ENCODE measurements at regions not wholly inside any gene's neighbourhood (a gene's known extent, or its start where the extent isn't known, plus 50 kb on each side); places are given as distances from the start of the nearest gene placed in this dataset.

DNA sequence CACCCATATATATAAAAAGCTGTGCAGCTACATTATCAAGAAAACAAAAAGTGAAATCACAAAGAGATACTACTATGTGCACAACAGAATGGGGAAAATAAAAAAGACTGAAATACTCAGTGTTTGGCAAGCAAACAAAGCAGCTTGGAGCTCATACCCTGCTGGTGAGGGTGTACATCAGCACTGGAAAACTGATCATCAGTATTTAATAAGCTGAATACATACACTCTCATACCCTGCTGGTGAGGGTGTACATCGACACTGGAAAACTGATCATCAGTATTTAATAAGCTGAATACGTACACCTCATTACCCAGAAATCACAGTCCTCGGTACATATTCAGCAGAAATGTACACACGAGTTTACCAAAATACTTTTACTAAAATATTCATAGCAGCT lies 220.8 kb downstream of the SPP2 start:
- Histone ChIP-seq H3K9ac (ENCODE audit: low read length) (no peak overlapping the region), H3K36me3 (ENCODE audit: control insufficient read depth, insufficient read depth, low read length) (no peaks in the 10 kb centered on the region), H3K79me2 (ENCODE audit: control insufficient read depth, insufficient read depth, low read length) (no peaks in the 10 kb centered on the region), H3K4ac (ENCODE audit: low read depth, low read length) (no peak overlapping the region), H3K27me3 (ENCODE audit: insufficient read depth, low read length, poor library complexity) (no peaks in the 10 kb centered on the region), H3K4me2 (ENCODE audit: low read length) (no peak overlapping the region), H3K56ac (ENCODE audit: low read length) (no peak overlapping the region), H3K27ac (ENCODE audit: low read depth, low read length) (no peak overlapping the region), H3K4me3 (ENCODE audit: low read length) (no peak overlapping the region), H2BK15ac (replicated peaks; ENCODE audit: low read depth) (no peak overlapping the region), H3K23ac (ENCODE audit: low read length) (no peak overlapping the region), H4K8ac (ENCODE audit: low read depth, low read length) (no peak overlapping the region), H3K18ac (ENCODE audit: low read length) (no peak overlapping the region), H3K79me1 (ENCODE audit: low read length) (no peaks in the 10 kb centered on the region), H4K5ac (ENCODE audit: low read length) (no peak overlapping the region), H3K4me1 (ENCODE audit: control insufficient read depth, low read depth, low read length) (no peaks in the 10 kb centered on the region), H2BK5ac (ENCODE audit: low read length) (no peak overlapping the region), H2BK120ac (ENCODE audit: low read depth, low read length) (no peak overlapping the region), H2AK5ac (ENCODE audit: low read length) (no peak overlapping the region)
- no CpG with 5 or more reads among the region's 4 CpGs for WGBS (ENCODE audit: extremely low coverage, insufficient coverage, low lambda C conversion rate)
- no peak for DNase-seq

DNA sequence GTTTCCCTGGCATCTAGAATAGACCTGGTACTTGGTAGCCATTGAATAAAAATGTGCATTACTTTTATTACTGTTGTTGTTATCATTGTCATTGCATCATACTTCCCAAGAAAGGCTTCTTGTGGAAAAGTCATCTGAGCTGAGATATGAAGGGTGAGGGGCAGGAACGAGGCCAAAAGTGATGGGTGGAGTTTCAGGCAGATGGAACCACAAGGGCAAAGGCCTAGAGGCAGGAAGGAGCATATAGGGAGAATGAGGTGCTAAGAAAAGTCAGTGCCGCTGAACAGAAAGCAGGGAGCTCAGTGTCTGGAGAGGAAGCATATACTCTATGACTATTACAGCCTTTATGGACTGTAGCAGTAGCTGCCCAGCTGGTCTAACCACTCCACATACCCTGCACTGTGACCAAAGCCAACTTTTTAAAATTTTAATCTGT lies 219.3 kb downstream of the SPP2 start:
- H2BK120ac ChIP-seq (ENCODE audit: low read depth, low read length) = no peak overlapping the region
- no peaks in the 10 kb centered on the region for H3K27me3 ChIP-seq (ENCODE audit: insufficient read depth, low read length, poor library complexity)
- no peaks in the 10 kb centered on the region for H3K79me2 ChIP-seq (ENCODE audit: control insufficient read depth, insufficient read depth, low read length)
- H3K4me1 ChIP-seq (ENCODE audit: control insufficient read depth, low read depth, low read length) = no peaks in the 10 kb centered on the region
- H2AK5ac ChIP-seq (ENCODE audit: low read length) = no peak overlapping the region
- H2BK15ac ChIP-seq (replicated peaks; ENCODE audit: low read depth) = no peak overlapping the region
- H3K4ac ChIP-seq (ENCODE audit: low read depth, low read length) = no peak overlapping the region
- H3K23ac ChIP-seq (ENCODE audit: low read length) = no peak overlapping the region
- H2BK5ac ChIP-seq (ENCODE audit: low read length) = no peak overlapping the region
- DNase-seq = no peak
- H3K18ac ChIP-seq (ENCODE audit: low read length) = no peak overlapping the region
- no peak overlapping the region for H3K56ac ChIP-seq (ENCODE audit: low read length)
- H4K5ac ChIP-seq (ENCODE audit: low read length) = no peak overlapping the region
- no peak overlapping the region for H4K8ac ChIP-seq (ENCODE audit: low read depth, low read length)
- H3K79me1 ChIP-seq (ENCODE audit: low read length) = no peaks in the 10 kb centered on the region
- H3K27ac ChIP-seq (ENCODE audit: low read depth, low read length) = no peak overlapping the region
- H3K36me3 ChIP-seq (ENCODE audit: control insufficient read depth, insufficient read depth, low read length) = no peaks in the 10 kb centered on the region
- WGBS (ENCODE audit: extremely low coverage, insufficient coverage, low lambda C conversion rate) = no CpG with 5 or more reads among the region's 2 CpGs
- H3K9ac ChIP-seq (ENCODE audit: low read length) = no peak overlapping the region
- no peak overlapping the region for H3K4me2 ChIP-seq (ENCODE audit: low read length)
- H3K4me3 ChIP-seq (ENCODE audit: low read length) = no peak overlapping the region

DNA sequence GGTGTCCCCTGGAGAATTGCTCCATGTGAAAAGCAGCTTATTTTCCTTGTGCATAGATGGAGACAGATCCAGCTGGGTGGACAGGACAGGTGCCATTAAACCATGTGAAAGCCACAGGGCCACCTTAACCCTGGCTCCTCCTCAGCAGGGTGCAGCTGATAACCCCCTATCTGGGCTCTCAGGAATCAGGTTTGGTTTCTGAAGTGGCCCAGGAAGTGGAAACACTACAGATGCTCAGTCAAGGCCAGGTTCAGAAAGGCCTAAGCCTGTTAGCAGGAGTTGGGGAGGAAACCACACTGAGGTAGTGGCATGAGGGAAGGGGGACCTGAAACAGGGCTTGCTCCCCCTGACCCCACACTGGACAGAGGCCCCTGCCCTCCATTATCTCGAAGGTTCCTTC lies 217.0 kb downstream of the SPP2 start:
- Histone ChIP-seq H3K79me2 (ENCODE audit: control insufficient read depth, insufficient read depth, low read length) (no peaks in the 10 kb centered on the region), H3K27ac (ENCODE audit: low read depth, low read length) (no peak overlapping the region), H2AK5ac (ENCODE audit: low read length) (no peak overlapping the region), H2BK15ac (replicated peaks; ENCODE audit: low read depth) (no peak overlapping the region), H3K36me3 (ENCODE audit: control insufficient read depth, insufficient read depth, low read length) (no peaks in the 10 kb centered on the region), H3K4me1 (ENCODE audit: control insufficient read depth, low read depth, low read length) (no peaks in the 10 kb centered on the region), H3K4me2 (ENCODE audit: low read length) (no peak overlapping the region), H3K23ac (ENCODE audit: low read length) (no peak overlapping the region), H2BK120ac (ENCODE audit: low read depth, low read length) (no peak overlapping the region), H4K5ac (ENCODE audit: low read length) (no peak overlapping the region), H3K9ac (ENCODE audit: low read length) (no peak overlapping the region), H3K4me3 (ENCODE audit: low read length) (no peak overlapping the region), H3K56ac (ENCODE audit: low read length) (no peak overlapping the region), H2BK5ac (ENCODE audit: low read length) (no peak overlapping the region), H4K8ac (ENCODE audit: low read depth, low read length) (no peak overlapping the region), H3K4ac (ENCODE audit: low read depth, low read length) (no peak overlapping the region), H3K18ac (ENCODE audit: low read length) (no peak overlapping the region), H3K27me3 (ENCODE audit: insufficient read depth, low read length, poor library complexity) (no peaks in the 10 kb centered on the region), H3K79me1 (ENCODE audit: low read length) (no peaks in the 10 kb centered on the region)
- WGBS (ENCODE audit: extremely low coverage, insufficient coverage, low lambda C conversion rate) = no CpG with 5 or more reads among the region's 1 CpG
- DNase-seq = peak; percentile 19

- no peak overlapping the region for H3K4ac ChIP-seq (ENCODE audit: low read depth, low read length)
- no peak overlapping the region for H2BK5ac ChIP-seq (ENCODE audit: low read length)
- DNase-seq = no peak
- no peaks in the 10 kb centered on the region for H3K79me2 ChIP-seq (ENCODE audit: control insufficient read depth, insufficient read depth, low read length)
- H2AK5ac ChIP-seq (ENCODE audit: low read length) = no peak overlapping the region
- no peak overlapping the region for H2BK120ac ChIP-seq (ENCODE audit: low read depth, low read length)
- H3K79me1 ChIP-seq (ENCODE audit: low read length) = no peaks in the 10 kb centered on the region
- no peaks in the 10 kb centered on the region for H3K36me3 ChIP-seq (ENCODE audit: control insufficient read depth, insufficient read depth, low read length)
- H3K4me3 ChIP-seq (ENCODE audit: low read length) = no peak overlapping the region
- no peak overlapping the region for H3K56ac ChIP-seq (ENCODE audit: low read length)
- H4K8ac ChIP-seq (ENCODE audit: low read depth, low read length) = no peak overlapping the region
- no peak overlapping the region for H3K18ac ChIP-seq (ENCODE audit: low read length)
- no peak overlapping the region for H3K9ac ChIP-seq (ENCODE audit: low read length)
- WGBS (ENCODE audit: extremely low coverage, insufficient coverage, low lambda C conversion rate) = no CpG with 5 or more reads among the region's 1 CpG
- no peak overlapping the region for H4K5ac ChIP-seq (ENCODE audit: low read length)
- H3K23ac ChIP-seq (ENCODE audit: low read length) = no peak overlapping the region
- no peaks in the 10 kb centered on the region for H3K4me1 ChIP-seq (ENCODE audit: control insufficient read depth, low read depth, low read length)
- H2BK15ac ChIP-seq (replicated peaks; ENCODE audit: low read depth) = no peak overlapping the region
- H3K27ac ChIP-seq (ENCODE audit: low read depth, low read length) = no peak overlapping the region
- H3K27me3 ChIP-seq (ENCODE audit: insufficient read depth, low read length, poor library complexity) = no peaks in the 10 kb centered on the region
- H3K4me2 ChIP-seq (ENCODE audit: low read length) = no peak overlapping the region
Measured at GRCh38 chr2:234266952-234267351, 216.4 kb downstream of the SPP2 start.

DNA sequence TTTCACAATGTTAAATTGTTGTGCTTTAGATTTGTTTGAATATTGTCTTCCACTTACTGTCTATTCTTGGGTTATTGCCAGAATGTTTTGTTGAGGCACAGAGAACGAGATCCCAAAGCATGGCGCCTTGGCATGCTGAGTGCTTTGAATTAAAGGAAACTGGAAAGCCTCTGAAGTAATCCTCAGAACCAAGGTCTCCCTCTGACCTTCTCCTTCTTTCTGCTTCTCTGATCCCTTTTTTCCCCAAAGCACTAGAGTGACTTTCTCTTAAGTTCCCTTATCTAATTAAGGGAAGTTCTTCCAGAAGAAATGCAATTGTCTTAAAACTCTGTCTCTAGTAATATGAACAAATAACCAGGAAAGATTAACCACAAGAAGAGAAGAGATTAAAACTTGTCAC lies 214.7 kb downstream of the SPP2 start:
- Histone ChIP-seq H2BK5ac (ENCODE audit: low read length) (no peak overlapping the region), H3K27me3 (ENCODE audit: insufficient read depth, low read length, poor library complexity) (no peaks in the 10 kb centered on the region), H3K27ac (ENCODE audit: low read depth, low read length) (no peak overlapping the region), H4K8ac (ENCODE audit: low read depth, low read length) (no peak overlapping the region), H3K79me1 (ENCODE audit: low read length) (no peaks in the 10 kb centered on the region), H3K36me3 (ENCODE audit: control insufficient read depth, insufficient read depth, low read length) (no peaks in the 10 kb centered on the region), H4K5ac (ENCODE audit: low read length) (no peak overlapping the region), H3K4ac (ENCODE audit: low read depth, low read length) (no peak overlapping the region), H3K79me2 (ENCODE audit: control insufficient read depth, insufficient read depth, low read length) (no peaks in the 10 kb centered on the region), H2BK15ac (replicated peaks; ENCODE audit: low read depth) (no peak overlapping the region), H2BK120ac (ENCODE audit: low read depth, low read length) (no peak overlapping the region), H3K9ac (ENCODE audit: low read length) (no peak overlapping the region), H3K56ac (ENCODE audit: low read length) (no peak overlapping the region), H3K4me1 (ENCODE audit: control insufficient read depth, low read depth, low read length) (no peaks in the 10 kb centered on the region), H3K4me2 (ENCODE audit: low read length) (no peak overlapping the region), H2AK5ac (ENCODE audit: low read length) (no peak overlapping the region), H3K4me3 (ENCODE audit: low read length) (no peak overlapping the region), H3K18ac (ENCODE audit: low read length) (no peak overlapping the region), H3K23ac (ENCODE audit: low read length) (no peak overlapping the region)
- no peak for DNase-seq
- WGBS (ENCODE audit: extremely low coverage, insufficient coverage, low lambda C conversion rate) = no CpG with 5 or more reads among the region's 2 CpGs

- Histone ChIP-seq H3K4me2 (ENCODE audit: low read length) (no peak overlapping the region), H3K4me3 (ENCODE audit: low read length) (no peak overlapping the region), H3K36me3 (ENCODE audit: control insufficient read depth, insufficient read depth, low read length) (no peaks in the 10 kb centered on the region), H3K4ac (ENCODE audit: low read depth, low read length) (no peak overlapping the region), H3K23ac (ENCODE audit: low read length) (no peak overlapping the region), H3K27ac (ENCODE audit: low read depth, low read length) (no peak overlapping the region), H4K5ac (ENCODE audit: low read length) (no peak overlapping the region), H3K79me1 (ENCODE audit: low read length) (no peaks in the 10 kb centered on the region), H2BK120ac (ENCODE audit: low read depth, low read length) (no peak overlapping the region), H3K18ac (ENCODE audit: low read length) (no peak overlapping the region), H3K56ac (ENCODE audit: low read length) (no peak overlapping the region), H2BK5ac (ENCODE audit: low read length) (no peak overlapping the region), H3K9ac (ENCODE audit: low read length) (no peak overlapping the region), H3K27me3 (ENCODE audit: insufficient read depth, low read length, poor library complexity) (no peaks in the 10 kb centered on the region), H2AK5ac (ENCODE audit: low read length) (no peak overlapping the region), H2BK15ac (replicated peaks; ENCODE audit: low read depth) (no peak overlapping the region), H4K8ac (ENCODE audit: low read depth, low read length) (no peak overlapping the region), H3K79me2 (ENCODE audit: control insufficient read depth, insufficient read depth, low read length) (no peaks in the 10 kb centered on the region), H3K4me1 (ENCODE audit: control insufficient read depth, low read depth, low read length) (no peaks in the 10 kb centered on the region)
- DNase-seq = no peak
- no CpG with 5 or more reads among the region's 2 CpGs for WGBS (ENCODE audit: extremely low coverage, insufficient coverage, low lambda C conversion rate)
Measured at GRCh38 chr2:234261736-234262135, 211.2 kb downstream of the SPP2 start.

Measured in mesendoderm (in vitro differentiated cells).